BLaER1 (cell line): ENCODE measurements at regions not wholly inside any gene's neighbourhood (a gene's known extent, or its start where the extent isn't known, plus 50 kb on each side); places are given as distances from the start of the nearest gene placed in this dataset.

Source experiments
- H3K27ac ChIP-seq: shearing (Covaris generic); formaldehyde crosslinking; 2 replicates; pipeline ENCODE4 v1.8.1; 2022
- H3K27me3 ChIP-seq: shearing (Covaris generic); formaldehyde crosslinking; 2 replicates; pipeline ENCODE4 v1.8.1; 2022
- H3K36me3 ChIP-seq: shearing (Covaris generic); formaldehyde crosslinking; 2 replicates; pipeline ENCODE4 v1.8.1; 2022
- H3K4me1 ChIP-seq: shearing (Covaris generic); formaldehyde crosslinking; 2 replicates; pipeline ENCODE4 v1.8.1; 2022
- H3K4me2 ChIP-seq: shearing (Covaris generic); formaldehyde crosslinking; 2 replicates; pipeline ENCODE4 v1.8.1; 2022
- H3K4me3 ChIP-seq: shearing (Covaris generic); formaldehyde crosslinking; 2 replicates; pipeline ENCODE4 v1.8.1; 2022
- H3K9ac ChIP-seq: shearing (Covaris generic); formaldehyde crosslinking; 2 replicates; pipeline ENCODE4 v1.8.1; 2022
- H3K9me3 ChIP-seq: shearing (Covaris generic); formaldehyde crosslinking; 2 replicates; pipeline ENCODE4 v1.8.1; 2022
- H4K20me1 ChIP-seq: shearing (Covaris generic); formaldehyde crosslinking; 2 replicates; pipeline ENCODE4 v1.8.1; 2022
- Cebpa-rat ChIP-seq: shearing (Covaris generic); IDR thresholded peaks from 2 replicates; pipeline ENCODE4 v1.8.1; 2022

DNA sequence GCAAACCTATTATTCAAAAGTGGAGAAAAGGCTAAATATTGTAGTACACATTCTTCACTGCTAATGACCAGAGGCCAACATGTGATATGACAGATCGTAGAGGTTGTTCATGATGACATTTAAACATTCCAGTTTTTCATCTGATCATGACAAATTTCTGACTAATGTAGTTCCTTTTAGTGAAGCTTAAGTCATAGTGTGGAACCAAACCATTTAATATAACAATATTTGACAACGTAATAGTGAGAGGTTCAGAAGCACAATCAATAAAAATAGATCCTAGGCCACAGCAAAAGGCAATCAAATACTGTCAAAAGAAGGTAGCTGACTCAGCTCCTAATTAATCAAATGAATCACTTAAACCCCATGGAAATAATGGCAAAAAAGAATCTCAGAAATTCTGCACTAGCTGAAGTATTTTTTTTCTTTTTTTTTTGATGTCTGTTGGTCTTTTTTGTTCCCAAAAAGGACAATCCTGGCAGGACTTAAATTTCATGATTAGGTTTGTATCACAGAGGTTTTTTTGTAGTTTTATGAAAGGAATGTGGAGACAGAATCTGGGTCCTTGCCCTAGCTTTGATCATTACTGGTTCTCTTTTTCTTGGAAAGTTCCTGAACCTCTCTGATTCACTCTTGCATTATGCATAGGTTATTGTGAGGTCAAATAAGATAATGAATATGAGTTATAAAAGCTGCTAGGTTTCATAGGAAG is 795.0 kb downstream of the DTWD2 start:
- Histone ChIP-seq H3K4me1 (0 out of 2 replicates have a peak, but pooled peaks cover 4% of the 10 kb centered on the region), H3K9ac (no peak overlapping the region), H4K20me1 (no peaks in the 10 kb centered on the region), H3K4me2 (no peak overlapping the region), H3K27me3 (no peaks in the 10 kb centered on the region), H3K4me3 (no peak overlapping the region), H3K36me3 (no peaks in the 10 kb centered on the region), H3K27ac (no peak overlapping the region), H3K9me3 (no peaks in the 10 kb centered on the region)
- TF ChIP-seq Cebpa-rat = no peak

DNA sequence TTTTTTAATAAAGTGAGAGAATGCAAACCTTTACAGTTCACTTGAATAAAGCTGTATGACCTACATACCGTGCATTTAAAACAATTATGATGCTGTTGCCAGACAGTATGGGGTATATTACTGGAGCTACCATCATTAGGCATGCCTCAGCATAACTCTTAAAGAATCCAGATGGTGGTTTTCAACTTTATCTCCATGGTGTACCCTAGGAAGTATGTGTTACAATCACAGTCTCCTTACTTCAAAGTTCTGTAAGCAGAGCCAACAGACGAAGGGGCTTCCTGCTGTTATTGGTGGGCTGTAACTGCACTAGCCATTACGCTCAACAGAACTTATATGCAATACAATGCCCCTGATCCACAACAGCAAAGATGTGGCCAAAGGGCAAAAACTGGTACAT is 803.3 kb downstream of the DTWD2 start:
- H3K36me3 ChIP-seq = no peaks in the 10 kb centered on the region
- no peaks in the 10 kb centered on the region for H3K9me3 ChIP-seq
- H3K4me2 ChIP-seq = no peak overlapping the region
- H3K27ac ChIP-seq = no peak overlapping the region
- no peaks in the 10 kb centered on the region for H4K20me1 ChIP-seq
- H3K9ac ChIP-seq = no peak overlapping the region
- H3K4me3 ChIP-seq = no peak overlapping the region
- no peaks in the 10 kb centered on the region for H3K27me3 ChIP-seq
- H3K4me1 ChIP-seq = no peaks in the 10 kb centered on the region
- no peak for TF ChIP-seq Cebpa-rat

DNA sequence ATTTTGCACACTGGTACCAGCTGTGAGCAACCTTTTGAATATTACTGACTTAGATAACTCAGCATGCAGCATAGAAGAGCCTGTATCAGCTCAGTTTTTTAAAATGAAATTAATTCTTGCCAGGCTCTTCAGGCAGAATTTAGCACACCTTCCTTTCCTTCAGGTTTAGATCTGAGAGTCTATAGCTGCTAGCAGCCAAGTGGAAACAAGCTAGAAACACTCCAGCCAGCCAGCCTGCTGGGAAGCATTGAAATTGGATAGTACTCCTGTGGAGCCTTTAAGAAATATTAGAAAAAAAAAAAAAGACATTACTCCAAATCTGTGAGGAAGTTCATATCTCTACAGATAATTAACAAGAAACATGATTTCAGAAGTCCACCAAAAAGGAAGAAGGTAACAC is 812.2 kb downstream of the DTWD2 start:
- no peak for TF ChIP-seq Cebpa-rat
- Histone ChIP-seq H3K27ac (no peak overlapping the region), H3K36me3 (no peaks in the 10 kb centered on the region), H4K20me1 (no peaks in the 10 kb centered on the region), H3K27me3 (no peaks in the 10 kb centered on the region), H3K4me1 (no peaks in the 10 kb centered on the region), H3K9ac (no peak overlapping the region), H3K4me2 (no peak overlapping the region), H3K9me3 (no peaks in the 10 kb centered on the region), H3K4me3 (no peak overlapping the region)

DNA sequence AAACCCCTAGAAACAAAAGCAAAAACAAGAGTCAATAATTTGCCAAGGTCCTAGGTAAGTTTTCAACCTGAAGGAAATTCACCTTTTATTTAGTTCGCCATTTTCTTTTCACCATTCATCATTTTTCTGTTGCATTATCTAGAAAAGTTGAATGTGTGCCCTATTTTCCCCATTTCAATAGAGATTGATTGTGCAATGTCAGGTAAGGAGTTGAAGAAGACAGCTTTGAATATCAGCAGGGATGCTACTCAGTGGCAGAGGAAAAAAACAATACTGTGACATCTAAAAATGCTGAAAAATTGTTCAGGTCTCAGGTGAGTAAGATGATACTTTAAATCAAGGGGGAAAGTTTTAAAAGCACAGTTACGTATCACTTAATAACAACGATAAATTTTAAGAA is 813.7 kb downstream of the DTWD2 start:
- no peak overlapping the region for H3K9ac ChIP-seq

DNA sequence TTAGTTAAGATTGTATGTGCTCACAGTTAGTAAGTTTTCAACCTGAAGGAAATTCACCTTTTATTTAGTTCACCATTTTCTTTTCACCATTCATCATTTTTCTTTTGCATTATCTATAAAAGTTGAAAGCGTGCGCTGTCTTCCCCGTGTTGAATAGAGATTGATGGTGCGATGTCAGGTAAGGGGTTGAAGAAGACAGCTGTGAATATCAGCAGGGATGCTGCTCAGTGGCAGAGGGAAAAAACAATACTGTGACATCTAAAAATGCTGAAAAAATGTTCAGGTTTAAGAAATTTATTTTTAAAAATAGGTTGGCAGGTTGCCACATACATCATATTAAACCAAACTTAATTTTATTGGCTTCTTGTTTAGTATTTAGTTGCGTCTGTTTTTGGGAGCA is 815.0 kb downstream of the DTWD2 start:
- no peak overlapping the region for H3K9ac ChIP-seq
- TF ChIP-seq Cebpa-rat = no peak
- H3K4me3 ChIP-seq = no peak overlapping the region
- H3K27me3 ChIP-seq = no peaks in the 10 kb centered on the region
- H3K4me1 ChIP-seq = no peaks in the 10 kb centered on the region
- H3K9me3 ChIP-seq = no peaks in the 10 kb centered on the region
- no peak overlapping the region for H3K4me2 ChIP-seq
- no peak overlapping the region for H3K27ac ChIP-seq
- no peaks in the 10 kb centered on the region for H3K36me3 ChIP-seq
- no peaks in the 10 kb centered on the region for H4K20me1 ChIP-seq

More for the DNA sequence above, 813.7 kb downstream of the DTWD2 start:
- no peak overlapping the region for H3K4me3 ChIP-seq
- H3K27ac ChIP-seq = no peak overlapping the region
- no peaks in the 10 kb centered on the region for H4K20me1 ChIP-seq
- no peaks in the 10 kb centered on the region for H3K4me1 ChIP-seq
- TF ChIP-seq Cebpa-rat = no peak
- H3K27me3 ChIP-seq = no peaks in the 10 kb centered on the region
- H3K4me2 ChIP-seq = no peak overlapping the region
- H3K36me3 ChIP-seq = no peaks in the 10 kb centered on the region
- no peaks in the 10 kb centered on the region for H3K9me3 ChIP-seq

DNA sequence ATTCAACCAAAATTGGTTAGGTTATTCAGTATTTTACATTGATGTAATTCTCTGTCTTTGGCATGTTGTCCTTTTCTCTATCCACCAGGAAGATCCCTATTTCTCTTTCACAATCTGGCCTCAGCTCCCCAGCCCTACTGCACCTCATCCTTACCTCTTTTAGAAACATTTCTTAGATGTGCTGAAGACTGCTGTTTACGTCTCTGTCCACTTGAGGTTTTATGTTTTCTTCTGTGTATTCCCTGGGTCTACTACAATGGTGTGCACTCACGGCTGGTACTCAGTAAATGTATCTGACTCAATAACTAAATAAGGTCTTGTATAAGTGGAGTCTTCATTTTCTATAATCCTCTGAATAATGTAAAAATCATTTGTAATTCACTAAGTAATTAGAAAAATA is 822.7 kb downstream of the DTWD2 start:
- H3K4me1 ChIP-seq = no peaks in the 10 kb centered on the region
- H3K27ac ChIP-seq = no peak overlapping the region
- H3K9ac ChIP-seq = no peak overlapping the region
- no peaks in the 10 kb centered on the region for H3K27me3 ChIP-seq
- H3K9me3 ChIP-seq = no peaks in the 10 kb centered on the region
- H3K4me2 ChIP-seq = no peak overlapping the region
- no peaks in the 10 kb centered on the region for H4K20me1 ChIP-seq
- H3K36me3 ChIP-seq = no peaks in the 10 kb centered on the region
- no peak overlapping the region for H3K4me3 ChIP-seq
- TF ChIP-seq Cebpa-rat = no peak

DNA sequence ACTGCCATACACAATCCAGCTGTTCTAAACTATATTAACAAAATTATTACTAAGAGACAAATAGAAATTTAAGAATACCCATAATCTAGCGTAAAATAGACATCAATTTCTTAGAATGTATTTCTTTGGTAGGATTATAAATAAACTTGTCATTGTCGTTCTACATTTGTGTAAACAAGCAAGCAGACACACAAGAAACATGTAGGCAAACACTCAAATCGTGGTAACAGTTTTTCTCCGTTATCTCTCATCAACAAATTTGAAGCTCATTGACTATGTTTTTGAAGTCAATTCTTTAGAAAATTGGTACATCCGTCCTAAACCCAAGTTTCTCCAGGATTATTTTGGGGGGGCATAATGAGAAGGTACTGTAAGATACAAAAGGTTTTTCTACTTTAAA is 832.2 kb downstream of the DTWD2 start:
- H3K27ac ChIP-seq = no peak overlapping the region
- no peak overlapping the region for H3K4me2 ChIP-seq
- no peak overlapping the region for H3K9ac ChIP-seq
- no peaks in the 10 kb centered on the region for H3K9me3 ChIP-seq
- H3K36me3 ChIP-seq = no peaks in the 10 kb centered on the region
- TF ChIP-seq Cebpa-rat = no peak
- no peaks in the 10 kb centered on the region for H3K4me1 ChIP-seq
- no peaks in the 10 kb centered on the region for H4K20me1 ChIP-seq
- no peak overlapping the region for H3K4me3 ChIP-seq
- no peaks in the 10 kb centered on the region for H3K27me3 ChIP-seq

DNA sequence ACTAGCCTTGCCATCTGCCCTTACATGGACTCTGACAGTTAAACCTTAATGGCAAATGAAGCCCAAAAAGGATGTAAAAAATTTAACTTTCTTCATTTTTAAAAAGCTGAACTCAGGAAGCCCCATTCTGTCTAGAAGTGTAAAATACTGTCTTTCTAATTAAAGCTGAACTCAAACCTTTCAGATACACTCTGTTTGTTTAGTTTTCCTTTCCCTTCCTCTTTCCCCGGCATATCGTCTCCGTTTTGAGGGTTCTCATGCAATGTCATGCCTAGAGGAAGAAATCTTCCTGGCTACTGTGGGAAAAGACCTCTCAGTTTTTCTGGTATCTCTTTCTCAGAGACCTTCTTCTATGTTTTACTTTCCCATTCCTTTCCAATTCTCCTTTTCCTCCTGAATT is 841.5 kb downstream of the DTWD2 start:
- Histone ChIP-seq H3K36me3 (no peaks in the 10 kb centered on the region), H3K9me3 (no peaks in the 10 kb centered on the region), H4K20me1 (no peaks in the 10 kb centered on the region), H3K9ac (no peak overlapping the region), H3K4me1 (no peaks in the 10 kb centered on the region), H3K27ac (no peak overlapping the region), H3K4me3 (no peak overlapping the region), H3K4me2 (no peak overlapping the region), H3K27me3 (no peaks in the 10 kb centered on the region)
- no peak for TF ChIP-seq Cebpa-rat

DNA sequence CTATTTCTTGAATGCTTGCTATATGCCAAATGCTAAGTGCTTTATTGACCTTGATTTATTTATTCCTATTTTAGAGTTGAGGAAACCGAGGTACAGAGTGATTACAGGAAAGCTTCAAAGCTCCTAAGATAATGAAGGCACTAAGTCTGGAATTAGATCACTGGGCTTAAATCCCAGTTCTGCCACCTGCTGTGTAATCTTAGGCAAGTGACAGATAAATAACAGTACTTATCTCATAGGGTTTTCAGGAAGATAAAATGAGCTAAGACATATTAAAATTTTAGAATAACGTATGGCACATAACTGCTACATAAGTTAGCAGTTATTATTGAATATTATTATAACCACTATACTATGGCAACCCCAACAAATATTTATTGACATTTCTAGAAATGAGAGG is 843.8 kb downstream of the DTWD2 start:
- H4K20me1 ChIP-seq = no peaks in the 10 kb centered on the region
- H3K9ac ChIP-seq = no peak overlapping the region
- no peaks in the 10 kb centered on the region for H3K27me3 ChIP-seq
- no peak overlapping the region for H3K4me3 ChIP-seq
- no peaks in the 10 kb centered on the region for H3K36me3 ChIP-seq
- H3K9me3 ChIP-seq = no peaks in the 10 kb centered on the region
- no peak overlapping the region for H3K4me2 ChIP-seq
- no peak overlapping the region for H3K27ac ChIP-seq
- no peak for TF ChIP-seq Cebpa-rat
- H3K4me1 ChIP-seq = no peaks in the 10 kb centered on the region

DNA sequence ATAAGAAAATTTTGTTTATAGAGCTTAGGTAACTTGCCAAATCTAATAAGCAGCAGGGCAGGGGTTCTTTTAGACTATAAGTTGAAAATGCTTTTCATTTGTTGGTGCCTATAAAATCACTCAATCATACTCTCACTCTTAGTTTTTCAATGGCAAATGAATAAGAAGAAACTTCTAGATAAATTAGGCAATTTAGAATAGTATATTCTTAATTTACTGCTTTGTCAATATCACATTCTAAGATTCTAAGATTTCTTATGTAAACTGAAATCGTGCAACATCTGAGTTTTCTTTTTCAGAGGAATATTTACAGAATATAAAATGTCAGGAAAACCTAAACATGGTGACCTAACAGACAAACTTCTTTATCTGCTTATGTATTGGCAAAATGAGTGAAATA is 849.0 kb downstream of the DTWD2 start:
- no peaks in the 10 kb centered on the region for H4K20me1 ChIP-seq
- H3K36me3 ChIP-seq = no peaks in the 10 kb centered on the region
- no peaks in the 10 kb centered on the region for H3K9me3 ChIP-seq
- no peak for TF ChIP-seq Cebpa-rat
- no peaks in the 10 kb centered on the region for H3K27me3 ChIP-seq
- H3K4me1 ChIP-seq = no peaks in the 10 kb centered on the region
- no peak overlapping the region for H3K9ac ChIP-seq
- H3K4me3 ChIP-seq = no peak overlapping the region
- H3K27ac ChIP-seq = no peak overlapping the region
- H3K4me2 ChIP-seq = no peak overlapping the region

DNA sequence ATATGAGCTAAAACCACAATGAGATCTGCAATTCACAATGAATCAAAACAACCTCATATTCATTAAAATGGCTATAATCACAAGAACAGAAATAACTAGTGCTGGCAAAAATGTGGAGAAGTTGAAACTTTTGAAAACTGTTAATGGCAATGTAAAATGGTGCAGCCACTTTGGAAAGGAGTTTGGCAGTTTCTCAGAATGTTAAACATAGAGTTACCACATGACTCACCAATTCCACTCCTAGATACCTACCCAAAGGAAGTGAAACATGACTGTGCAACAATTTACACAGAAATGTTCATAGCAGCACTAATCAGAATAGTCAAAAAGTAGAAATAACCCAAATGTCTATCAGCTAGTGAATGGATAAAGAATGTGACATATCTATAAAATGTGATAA is 862.2 kb downstream of the DTWD2 start:
- no peaks in the 10 kb centered on the region for H3K4me1 ChIP-seq
- no peak for TF ChIP-seq Cebpa-rat
- no peaks in the 10 kb centered on the region for H3K36me3 ChIP-seq
- H3K27me3 ChIP-seq = no peaks in the 10 kb centered on the region
- no peaks in the 10 kb centered on the region for H3K9me3 ChIP-seq
- H3K4me2 ChIP-seq = no peak overlapping the region
- H3K9ac ChIP-seq = no peak overlapping the region
- H4K20me1 ChIP-seq = no peaks in the 10 kb centered on the region
- no peak overlapping the region for H3K4me3 ChIP-seq
- no peak overlapping the region for H3K27ac ChIP-seq
